HG02870 (cell line): ENCODE measurements at regions not wholly inside any gene's neighbourhood (a gene's known extent, or its start where the extent isn't known, plus 50 kb on each side); places are given as distances from the start of the nearest gene placed in this dataset.

Experiments
- ATAC-seq: cut with Tn5 transposase; IDR thresholded peaks from one replicate; pipeline ENCODE4 v1.9.1; 2021; ENCODE audit warnings: mild to moderate bottlenecking, moderate library complexity; ENCODE audit not compliant: unreplicated experiment

DNA sequence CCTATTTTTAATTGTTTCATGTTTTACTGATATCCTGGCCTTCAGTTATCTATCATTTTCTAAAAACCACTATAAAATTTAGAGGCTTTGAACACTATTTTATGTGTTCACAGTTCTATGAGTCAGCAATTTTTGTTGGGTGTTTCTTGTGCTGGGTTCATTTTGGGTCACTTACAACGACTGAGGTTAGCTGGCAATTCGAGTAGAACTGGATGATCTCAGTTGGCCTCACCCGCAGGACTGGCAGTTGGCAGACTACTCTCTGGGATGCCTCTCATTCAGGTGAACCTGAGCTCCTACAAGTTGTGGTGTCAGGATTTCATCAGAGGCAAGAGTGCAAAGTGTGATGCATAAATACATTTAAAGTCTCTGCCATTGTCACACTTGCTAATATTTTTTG lies 151.0 kb upstream of the PAPPA start:
- no peak for ATAC-seq

DNA sequence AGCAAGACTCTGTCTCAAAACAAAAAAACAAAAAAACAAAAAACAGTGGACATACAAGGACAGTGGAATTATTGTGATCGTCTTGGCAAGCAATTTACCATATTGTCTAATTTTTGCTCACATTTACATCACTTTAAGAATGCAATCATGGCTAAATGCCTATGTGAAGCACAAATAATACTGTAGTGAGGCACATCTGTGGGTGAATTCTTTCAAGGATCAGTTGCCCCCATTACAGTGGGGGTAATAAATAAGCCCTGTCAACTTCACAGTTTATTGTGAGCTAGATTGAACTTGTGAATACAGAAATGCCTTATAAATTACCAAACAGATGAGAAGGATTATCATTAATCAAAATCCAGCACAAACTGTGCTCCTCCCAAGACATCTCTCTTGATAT lies 150.2 kb upstream of the PAPPA start:
- ATAC-seq: no peak

DNA sequence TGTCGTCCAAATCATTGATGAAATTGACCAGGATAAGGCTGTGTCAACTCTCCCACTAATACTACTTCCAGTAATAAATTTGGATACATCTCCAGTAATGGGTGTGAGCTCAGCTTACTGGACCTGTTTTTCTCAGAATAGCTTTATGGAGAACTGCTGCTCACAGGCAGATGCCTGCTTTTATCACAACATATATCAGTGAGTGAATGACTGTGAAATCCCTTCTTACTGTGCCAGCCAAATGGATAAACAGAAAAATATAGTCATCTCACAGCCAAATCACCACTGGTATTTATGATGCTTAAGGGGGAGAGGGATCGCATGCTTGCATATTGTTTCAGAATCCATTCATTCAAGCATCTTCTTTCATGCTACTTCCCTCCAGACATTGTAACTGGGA lies 148.4 kb upstream of the PAPPA start:
- no peak for ATAC-seq

DNA sequence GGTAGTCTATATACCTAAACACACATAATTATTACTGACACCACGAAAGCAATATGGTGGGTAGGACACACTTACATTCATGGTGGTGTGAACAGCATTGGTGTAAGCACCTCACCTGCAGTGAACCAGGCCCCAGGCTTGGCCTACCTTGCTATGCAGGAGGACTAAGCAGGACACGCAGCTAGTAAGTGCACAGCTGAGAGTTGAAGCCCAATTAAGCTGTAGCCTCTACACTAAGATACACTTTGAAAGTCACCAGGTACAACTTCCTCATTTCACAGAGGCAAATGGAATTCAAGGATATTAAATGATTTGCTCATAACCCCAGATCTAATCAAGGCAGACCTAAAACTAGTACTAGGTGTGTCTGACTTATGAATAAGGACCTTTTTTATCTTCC lies 145.8 kb upstream of the PAPPA start:
- ATAC-seq: no peak

DNA sequence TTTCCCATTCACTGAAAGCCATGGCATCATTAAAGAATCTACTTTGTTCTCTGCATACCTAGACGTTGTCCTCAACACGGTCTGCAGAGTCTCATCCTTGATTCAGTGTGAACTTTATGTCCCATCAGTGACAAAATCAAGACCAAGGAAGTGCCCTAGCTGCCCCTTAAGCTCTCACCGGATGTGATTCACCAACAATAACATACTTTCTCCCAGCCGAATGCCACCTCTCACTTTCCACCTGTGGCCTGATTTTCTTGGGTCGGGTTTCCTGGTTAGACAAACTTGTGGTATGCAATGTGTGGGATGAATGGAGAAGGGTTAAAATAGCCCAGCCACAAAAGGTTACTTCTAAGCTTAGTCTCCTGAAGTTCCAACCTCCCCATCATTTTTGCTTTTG lies 145.3 kb upstream of the PAPPA start:
- no peak for ATAC-seq

DNA sequence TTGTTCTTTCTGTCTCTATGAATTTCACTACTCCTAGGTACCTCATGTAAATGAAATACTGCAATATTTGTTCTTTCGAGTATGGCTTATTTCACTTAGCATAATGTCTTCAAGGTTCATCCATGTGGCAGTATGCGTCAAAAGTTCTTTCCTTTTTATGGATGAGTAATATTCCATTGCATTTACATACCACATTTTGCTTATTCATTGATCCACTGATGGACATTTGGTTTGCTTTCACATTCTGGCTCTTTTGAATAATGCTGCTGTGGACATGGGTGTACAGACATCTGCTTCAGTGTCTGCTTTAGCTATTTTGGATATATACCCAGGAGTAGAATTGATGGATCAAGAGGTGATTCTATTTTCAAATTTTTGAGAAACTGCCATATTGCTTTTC lies 144.2 kb upstream of the PAPPA start:
- no peak for ATAC-seq

DNA sequence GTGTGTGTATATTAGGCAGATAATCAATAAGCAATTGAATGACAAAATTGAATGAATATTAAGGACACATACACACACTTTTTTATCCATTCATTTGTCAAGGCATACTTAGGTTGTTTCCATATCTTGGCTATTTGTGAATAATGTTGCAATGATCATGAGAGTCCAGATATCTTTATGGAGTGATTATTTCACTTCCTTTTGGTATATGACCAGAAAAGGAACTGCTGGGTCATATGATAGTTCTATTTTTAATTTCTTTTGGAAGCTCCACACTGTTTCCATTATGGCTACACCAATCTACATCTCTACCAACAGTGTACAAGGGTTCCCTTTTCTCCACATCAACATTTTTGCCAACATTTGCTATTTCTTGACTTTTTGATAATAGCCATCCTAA lies 137.7 kb upstream of the PAPPA start:
- no peak for ATAC-seq

DNA sequence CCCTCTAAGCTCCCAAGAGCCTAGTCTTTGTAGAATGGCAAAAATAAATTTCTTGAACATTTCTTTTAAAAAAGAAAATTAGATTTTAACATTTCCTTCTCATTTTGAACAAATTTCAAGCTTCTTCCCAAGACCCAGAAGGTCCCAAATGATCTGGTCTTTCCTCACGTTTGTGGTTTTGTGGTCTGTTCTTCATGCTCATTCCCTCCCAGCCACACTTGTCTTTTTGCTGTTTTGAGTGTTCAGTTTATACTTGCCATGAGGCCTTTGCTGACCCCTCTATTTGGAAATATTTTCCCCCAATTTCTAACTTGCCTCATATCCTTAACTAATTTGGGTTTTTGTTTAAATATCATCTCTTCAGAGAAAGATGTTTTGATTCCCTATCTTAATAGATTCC lies 133.4 kb upstream of the PAPPA start:
- no peak for ATAC-seq

DNA sequence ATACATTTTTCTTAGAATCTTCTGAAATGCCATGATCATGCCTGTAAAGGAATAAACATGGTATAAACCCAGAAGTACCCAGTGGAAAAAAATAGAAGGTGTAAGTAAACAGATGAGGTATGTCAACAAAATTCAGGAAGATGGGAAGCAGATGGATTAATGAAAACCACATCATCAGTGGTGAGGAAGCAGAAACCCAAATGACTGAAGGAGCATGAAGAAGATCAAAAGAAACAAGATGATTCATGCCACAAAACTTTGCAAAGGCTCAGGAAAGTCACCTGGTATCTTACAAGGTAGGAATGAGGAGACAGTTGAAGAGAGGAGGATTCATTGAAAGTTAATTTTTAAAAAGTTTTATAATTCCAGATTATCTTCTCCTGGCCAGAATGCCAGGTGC lies 132.8 kb upstream of the PAPPA start:
- no peak for ATAC-seq

DNA sequence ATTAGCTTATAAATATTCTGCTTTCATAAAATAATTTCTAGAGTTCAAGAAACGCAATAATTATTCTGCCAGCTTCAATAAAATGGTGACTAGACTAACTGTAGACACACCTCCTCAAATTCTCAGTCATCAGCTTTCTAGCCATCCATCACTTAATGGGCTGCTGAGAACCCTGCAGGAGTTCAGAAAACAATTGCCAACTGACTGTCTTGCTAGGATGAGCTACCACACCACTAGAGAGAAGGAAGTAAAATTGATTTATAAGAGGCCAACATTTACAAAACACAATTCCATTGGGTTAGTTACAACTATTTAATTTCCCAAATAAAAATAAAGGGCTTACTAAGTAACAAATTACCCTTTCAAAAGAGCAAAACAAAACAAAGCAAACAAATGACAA lies 126.5 kb upstream of the PAPPA start:
- ATAC-seq: no peak

DNA sequence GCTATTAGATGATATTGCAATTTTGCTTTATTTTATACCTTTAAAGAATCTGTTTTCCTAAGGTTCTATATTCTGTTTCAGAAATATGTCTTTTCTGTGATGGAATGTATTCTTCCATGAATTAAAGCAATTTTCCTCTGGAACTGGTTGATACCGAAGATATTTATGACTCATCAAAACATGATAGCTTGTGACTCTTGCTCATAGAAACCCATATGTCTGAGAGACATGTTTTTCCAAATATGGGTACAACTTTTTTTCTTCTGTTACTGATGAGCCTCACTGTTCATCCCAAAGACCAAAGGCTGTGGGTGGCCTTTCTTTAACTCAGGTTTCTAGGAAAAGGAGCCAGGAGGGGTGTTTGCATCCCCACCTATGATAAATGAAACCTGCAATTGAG lies 126.1 kb upstream of the PAPPA start:
- ATAC-seq: no peak

DNA sequence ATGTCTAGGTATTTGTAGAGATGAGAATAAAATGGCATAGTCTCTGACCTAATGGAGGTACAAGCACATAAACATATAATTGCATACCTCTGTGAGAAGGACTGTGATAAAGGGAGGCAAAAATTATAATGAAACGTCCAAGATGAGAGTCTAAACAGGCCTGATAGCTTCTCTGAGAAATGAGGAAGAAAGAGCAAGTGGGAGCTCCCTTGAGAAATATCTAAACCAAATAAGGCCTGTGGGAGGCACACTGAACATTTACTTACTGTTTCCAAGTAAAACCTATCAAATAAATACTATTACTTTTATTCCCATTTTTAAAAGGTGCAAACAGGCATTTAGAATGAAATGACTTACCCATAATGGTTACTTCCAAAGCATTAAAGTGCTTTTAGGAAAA lies 125.6 kb upstream of the PAPPA start:
- ATAC-seq: no peak

DNA sequence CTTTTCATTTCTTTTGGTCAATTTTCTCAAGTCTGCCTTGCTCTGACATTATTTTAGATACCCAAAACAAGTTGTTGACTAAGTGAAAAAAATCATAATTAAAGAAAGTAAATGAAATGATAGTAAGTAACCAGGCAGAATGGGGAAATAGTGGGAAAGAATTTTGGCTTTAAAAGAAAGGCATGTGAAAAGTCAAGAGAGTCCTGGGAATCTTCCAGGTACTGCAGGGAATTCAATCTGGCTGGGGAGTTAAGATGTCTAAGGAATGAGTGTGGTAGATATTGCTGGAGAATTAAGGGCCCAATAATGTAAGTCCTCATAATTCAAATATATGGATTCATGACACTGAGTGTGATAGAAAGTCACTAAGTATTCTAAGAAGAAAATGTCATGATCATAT lies 123.1 kb upstream of the PAPPA start:
- ATAC-seq: no peak

DNA sequence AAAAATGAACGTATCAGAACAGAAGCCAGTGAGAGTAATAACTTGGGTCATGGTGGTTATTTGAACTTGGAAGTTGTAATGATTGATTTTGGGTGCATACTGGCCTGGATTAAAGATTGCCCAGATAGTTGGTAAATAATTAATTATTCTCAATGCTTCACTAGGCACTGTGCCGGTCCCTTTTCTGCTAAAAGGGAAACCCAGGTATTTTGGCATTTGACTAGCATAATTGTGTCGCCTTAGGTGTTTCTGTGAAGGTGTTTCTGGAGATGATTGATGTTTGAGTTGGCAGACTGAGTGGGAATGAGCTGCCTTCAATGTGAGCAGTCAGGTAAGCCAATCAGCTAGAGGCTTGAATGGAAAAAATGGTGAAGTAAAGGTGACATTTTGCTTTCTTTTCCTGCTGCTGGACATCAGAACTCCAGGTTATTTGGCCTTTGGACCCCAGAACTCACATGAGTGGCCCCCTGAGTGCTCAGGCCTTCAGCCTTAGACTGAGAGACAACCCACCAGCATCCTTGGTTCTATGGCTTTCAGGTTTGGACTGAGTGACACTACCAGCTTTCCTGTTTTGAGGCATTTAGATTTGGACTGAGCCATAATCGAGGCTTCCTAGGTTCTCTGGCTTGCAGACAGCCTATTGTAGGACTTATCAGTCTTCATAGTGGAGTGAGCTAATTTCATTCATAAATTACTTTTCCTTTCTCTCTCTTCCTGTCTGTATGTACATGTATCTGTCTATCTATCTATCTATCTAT lies 120.7 kb upstream of the PAPPA start:
- no peak for ATAC-seq

DNA sequence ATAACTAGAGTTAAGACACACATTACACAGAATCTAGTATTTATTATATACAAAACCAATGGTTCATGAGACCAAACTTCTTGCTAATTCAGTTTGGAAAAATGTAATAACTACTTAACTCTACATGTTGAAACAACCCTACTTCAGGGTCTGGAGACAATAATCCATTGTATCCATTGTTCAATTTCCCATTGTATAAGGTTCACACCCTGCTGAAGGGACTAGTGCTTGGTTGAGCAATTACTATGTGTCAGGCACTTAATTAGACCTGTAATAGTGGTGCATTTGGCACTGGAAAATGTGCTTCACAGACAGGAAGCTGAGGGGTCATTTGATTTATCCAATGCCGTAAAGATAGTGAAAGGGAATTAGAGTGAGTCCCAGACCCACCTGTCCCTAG lies 114.3 kb upstream of the PAPPA start:
- ATAC-seq: no peak

DNA sequence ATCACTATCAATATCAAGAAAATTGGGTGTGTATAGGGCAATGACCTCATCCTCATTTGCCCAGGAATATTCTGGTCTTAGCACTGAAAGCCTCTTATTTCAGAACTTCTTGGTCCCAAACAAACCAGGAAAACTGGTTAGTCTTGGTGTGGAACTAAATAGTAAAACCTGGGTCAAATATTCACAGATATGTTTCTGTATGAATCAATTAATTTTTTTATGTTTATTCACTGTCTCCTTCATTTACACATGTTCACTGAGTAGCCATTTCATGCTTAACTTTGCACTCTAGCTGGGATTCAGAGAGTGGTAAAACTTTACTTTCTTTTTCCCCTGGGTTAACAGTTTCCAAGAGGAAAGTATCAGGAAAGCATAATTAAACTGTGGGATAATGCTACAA lies 113.7 kb upstream of the PAPPA start:
- no peak for ATAC-seq

DNA sequence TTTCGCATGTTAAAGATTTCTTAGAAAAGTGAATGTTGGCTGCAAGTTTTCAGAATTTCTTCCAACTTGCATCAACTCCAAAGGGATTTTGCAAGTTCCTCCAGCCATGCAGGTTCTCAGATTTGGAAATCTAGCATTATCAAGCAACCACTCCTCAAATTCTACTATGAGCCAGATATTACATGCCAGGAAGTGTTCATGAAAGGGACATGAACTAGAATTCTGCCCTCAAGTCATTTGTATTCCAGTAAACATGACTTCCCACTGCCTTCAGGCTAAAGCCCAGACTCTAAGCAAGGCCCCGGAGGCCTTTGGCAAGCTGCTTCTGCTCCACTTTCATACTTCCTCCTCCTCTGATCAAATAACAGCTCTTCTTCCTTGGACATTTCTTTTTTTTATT lies 111.3 kb upstream of the PAPPA start:
- ATAC-seq: no peak

DNA sequence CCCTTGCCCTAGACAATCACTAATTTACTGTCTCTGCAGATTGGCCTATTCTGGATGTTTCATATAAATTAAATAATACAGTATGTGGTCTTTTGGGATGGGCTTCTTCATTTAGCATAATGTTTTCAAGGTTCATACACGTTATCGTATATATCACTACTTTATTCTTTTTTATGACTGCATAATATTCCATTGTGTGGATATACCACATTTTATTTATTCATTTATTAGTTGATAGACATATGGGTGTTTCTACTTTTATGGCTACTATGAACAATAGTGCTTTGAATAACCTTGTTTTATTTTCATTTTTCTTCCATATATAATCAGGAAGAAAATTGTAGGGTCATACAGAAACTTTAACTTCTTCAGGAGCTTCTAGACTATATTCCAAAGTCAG lies 108.5 kb upstream of the PAPPA start:
- no peak for ATAC-seq

DNA sequence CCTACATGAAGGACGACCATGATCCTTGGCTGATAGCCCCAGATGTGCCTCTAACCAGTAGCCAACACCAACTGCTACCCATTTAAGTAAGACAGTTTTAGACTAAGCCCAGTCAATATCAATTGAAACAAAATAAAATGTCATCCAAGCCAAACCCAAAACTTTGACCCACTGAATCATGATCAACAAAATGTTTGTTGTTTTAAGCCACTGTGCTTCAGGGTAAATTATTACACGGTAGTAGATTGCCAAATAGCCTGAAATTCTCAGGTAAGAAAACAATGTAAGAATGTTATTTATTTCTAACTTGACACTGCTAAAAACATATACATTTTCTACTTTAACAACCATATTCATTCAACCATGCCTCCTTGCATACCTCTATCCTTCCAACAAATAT lies 105.5 kb upstream of the PAPPA start:
- ATAC-seq: no peak

DNA sequence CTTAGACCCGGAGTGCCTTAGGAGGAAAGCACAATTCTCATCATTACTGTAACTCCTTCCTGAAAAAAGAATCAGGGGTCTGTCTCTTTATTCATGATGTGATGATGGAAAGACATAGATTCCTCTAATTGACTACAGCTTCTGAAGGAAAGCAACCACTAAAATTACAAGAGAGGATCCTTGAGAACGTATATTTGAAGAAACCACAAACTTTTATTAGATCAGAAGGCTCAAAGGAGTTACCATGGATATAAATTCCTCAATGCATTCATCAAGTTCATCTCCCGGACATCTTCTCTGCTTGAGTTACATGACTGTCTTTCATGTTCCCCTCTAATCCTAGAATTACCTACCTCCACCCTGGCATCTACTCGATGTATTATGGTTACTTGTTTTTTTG lies 104.1 kb upstream of the PAPPA start:
- ATAC-seq: no peak

DNA sequence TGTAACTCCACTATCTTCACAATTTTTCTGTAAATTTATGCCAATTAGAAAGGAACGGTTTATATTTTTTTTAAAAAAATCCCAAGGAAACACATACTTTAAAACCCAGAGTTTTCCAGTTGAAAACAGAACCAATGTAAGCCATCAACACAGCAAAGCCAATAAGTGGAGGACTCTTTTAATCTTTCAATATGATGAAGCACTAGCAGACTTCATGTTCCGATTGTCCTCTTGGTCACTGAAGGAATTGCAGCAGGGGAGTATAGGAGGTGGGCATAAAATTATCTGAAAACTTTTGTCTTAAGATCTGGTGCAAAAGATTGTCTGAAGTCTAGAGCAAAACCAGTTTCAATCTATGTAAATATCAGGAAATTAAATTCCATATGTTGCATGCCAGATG lies 102.1 kb upstream of the PAPPA start:
- no peak for ATAC-seq

DNA sequence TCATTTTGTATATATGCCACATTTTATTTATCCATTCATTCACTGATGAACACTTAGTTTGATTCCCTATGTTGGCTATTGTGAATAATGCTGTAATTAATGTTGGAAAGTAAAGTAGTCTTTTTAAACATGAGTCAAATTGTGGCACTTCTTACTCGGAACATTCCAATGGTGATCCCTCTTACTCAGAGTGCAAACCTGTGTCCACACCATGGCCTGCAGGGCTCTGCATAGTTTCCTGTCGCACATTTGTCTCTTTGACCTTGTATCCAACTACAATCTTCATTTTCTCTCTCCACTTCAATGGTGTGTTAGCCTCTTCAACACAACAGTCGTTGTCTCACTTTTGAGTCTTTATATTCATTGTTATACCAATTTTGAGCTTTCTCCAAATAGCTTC lies 98.1 kb upstream of the PAPPA start:
- ATAC-seq: no peak

DNA sequence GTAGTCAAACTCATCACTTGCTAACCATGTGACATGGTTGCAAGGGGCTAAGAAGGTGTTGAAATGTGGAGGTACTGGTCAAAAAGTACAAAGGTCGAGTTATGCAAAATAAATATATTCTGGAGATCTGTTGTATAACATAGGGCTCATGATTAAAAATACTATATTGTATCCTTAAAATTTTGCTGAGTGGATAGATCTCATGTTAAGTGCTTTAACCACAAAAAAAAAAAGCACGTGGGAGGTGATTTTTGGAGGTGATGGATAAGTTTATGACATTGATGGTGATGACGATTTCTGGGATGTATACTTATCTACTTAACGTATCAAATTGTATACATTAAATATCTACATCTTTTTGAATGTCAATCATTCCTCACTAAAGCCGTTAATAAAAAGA lies 96.2 kb upstream of the PAPPA start:
- no peak for ATAC-seq

DNA sequence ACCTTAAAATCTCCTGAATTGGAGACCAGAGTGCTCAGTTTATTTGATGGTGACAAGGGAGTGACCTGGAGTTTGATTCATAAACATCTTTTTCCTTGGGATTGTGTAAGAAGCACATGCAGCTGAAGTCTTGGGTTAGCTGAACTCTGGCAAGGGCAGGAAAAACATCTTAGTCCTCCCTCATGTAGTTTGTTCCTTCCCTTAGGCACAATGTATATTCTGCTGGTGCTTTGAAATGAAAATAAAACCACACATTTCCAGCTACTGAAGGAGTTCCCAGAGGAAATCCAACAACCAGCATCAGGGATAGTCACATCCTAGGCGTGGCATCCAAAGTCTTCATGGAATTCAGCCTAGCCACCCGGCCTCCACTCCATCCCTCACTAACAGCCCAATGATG lies 95.2 kb upstream of the PAPPA start:
- ATAC-seq: no peak
